ENCODE measurements at regions not wholly inside any gene's neighbourhood (a gene's known extent, or its start where the extent isn't known, plus 50 kb on each side); places are given as distances from the start of the nearest gene placed in this dataset.

- TF ChIP-seq, protein P1, sequence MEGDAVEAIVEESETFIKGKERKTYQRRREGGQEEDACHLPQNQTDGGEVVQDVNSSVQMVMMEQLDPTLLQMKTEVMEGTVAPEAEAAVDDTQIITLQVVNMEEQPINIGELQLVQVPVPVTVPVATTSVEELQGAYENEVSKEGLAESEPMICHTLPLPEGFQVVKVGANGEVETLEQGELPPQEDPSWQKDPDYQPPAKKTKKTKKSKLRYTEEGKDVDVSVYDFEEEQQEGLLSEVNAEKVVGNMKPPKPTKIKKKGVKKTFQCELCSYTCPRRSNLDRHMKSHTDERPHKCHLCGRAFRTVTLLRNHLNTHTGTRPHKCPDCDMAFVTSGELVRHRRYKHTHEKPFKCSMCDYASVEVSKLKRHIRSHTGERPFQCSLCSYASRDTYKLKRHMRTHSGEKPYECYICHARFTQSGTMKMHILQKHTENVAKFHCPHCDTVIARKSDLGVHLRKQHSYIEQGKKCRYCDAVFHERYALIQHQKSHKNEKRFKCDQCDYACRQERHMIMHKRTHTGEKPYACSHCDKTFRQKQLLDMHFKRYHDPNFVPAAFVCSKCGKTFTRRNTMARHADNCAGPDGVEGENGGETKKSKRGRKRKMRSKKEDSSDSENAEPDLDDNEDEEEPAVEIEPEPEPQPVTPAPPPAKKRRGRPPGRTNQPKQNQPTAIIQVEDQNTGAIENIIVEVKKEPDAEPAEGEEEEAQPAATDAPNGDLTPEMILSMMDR (IDR thresholded peaks at IDR 0.05) = no peak
- no peak for TF ChIP-seq POLR2A (IDR thresholded peaks at IDR 0.05)
- TF ChIP-seq EP300 (IDR thresholded peaks at IDR 0.05) = no peak
These were observed 59.9 kb upstream of the KLF13 start for GRCh38 chr15:31266712-31267111.
